HG02938 (cell line): ENCODE measurements at regions not wholly inside any gene's neighbourhood (a gene's known extent, or its start where the extent isn't known, plus 50 kb on each side); places are given as distances from the start of the nearest gene placed in this dataset.

Experiments
- ATAC-seq: cut with Tn5 transposase; IDR thresholded peaks from one replicate; pipeline ENCODE4 v1.9.1; 2021; ENCODE audit warnings: mild to moderate bottlenecking, moderate library complexity; ENCODE audit not compliant: unreplicated experiment

DNA sequence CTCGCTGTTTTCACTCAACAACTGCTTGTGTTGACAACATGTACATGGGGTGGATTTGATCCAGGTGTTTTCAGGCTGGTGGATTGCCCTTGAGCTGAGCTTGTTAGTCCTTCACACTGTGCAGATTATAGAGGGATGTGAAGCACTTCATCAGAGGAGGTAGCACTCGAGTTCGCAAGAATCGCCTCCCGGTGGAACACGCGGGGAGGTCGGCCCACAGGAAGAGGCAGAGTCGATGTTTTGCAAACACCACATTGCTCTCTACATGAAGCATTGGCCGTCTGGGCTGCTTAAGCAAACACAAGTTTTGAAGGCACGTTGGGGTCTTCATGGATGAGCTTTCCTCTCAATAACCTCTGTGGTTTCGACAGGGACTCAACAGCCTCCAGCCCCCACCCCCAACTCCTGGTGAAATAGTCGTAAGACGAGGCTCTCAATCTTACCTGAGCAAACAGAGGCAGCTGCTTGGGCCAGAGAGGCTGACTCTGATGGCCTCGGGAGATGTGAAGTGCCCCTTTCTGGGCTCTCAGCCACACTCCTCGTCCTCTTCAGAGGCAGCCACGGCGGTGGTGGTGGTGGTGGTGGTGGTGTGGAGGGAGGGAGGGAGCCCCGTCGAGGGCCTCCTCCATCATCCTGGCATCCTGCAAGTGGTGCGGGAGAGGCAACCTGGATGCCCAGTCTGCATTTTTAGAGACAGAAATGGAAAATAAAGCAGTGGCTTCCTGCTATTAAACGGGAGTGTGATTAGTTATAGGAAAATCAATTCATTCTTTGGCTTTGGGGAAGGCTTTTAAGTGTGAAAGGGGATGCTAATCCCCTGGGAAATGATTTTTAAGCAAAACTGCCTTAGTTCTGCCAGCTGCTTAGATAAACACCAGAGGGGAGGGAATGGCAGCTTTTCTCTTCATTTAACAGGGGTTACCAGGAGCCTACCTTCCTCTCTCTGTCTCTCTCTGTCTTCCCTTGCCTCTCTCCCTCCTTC lies 552.5 kb upstream of the EEF2KMT start:
- ATAC-seq = no peak

DNA sequence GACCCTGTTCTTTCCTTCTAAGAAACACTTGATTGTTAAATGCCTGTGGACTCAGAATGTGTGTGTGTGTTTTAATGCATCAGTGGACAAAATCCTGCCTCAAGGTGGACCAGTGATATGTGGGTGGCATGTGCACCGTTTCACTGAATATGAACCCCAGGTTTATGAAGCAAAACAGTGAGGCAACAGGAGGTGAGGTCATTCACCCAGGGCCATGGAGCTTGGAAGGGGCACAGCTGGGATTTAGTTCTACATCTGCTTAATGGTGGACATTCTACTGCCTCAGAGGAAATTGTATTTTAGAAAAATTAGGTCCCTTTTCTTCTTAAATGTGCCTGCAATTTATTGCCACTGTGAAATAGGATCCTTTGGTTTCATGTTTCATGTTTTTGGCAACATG lies 549.5 kb upstream of the EEF2KMT start:
- no peak for ATAC-seq

DNA sequence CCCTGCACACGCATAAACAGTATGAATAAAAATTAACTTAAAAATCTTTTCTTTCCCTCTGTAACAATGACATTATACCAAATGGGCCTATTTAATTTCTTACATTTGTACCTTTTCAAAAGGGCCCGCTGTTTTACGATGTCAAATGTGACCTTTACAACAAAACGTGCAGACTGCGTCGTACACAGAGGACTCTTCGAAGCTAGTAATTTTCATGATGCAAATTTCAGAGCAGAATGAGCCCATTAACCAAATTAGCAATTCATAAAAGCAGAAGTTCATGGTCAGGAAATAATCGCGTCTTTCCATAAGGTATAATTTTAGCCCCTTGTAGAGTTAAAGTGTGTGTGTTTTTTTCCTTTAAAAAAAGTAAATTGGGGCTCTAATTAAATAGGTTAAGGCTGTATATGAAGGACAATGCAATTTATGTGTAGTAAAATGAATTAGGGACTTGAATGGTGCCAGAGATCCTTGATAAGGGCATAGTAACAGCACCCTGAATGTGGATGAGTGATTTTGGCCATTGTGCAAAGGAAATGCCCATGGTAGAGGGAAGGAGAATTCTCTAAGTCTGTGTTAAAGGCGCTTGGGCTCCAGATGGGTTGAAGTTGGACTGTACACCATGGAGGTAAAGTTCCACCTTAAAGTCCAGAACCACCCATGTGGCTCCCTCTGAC lies 546.4 kb upstream of the EEF2KMT start:
- ATAC-seq = no peak

DNA sequence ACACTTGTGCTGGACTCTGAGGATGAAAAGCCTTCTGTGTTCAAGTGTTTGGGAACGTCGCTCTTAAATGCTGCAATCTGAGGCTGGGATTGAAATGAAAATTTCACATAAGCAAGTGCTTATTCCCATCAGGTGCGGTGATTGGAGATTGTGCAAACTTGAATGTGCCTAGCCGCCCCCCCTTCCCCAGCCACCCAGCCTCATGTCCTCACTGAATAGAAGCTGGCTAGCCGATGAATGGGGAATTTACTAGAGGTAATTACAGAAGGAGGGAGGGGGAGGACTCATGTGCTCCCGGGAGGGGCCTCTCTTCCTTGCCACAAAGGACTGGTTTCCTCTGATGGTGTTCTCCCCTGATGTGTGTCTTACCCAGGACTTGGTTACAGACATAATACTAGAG lies 544.8 kb upstream of the EEF2KMT start:
- no peak for ATAC-seq

DNA sequence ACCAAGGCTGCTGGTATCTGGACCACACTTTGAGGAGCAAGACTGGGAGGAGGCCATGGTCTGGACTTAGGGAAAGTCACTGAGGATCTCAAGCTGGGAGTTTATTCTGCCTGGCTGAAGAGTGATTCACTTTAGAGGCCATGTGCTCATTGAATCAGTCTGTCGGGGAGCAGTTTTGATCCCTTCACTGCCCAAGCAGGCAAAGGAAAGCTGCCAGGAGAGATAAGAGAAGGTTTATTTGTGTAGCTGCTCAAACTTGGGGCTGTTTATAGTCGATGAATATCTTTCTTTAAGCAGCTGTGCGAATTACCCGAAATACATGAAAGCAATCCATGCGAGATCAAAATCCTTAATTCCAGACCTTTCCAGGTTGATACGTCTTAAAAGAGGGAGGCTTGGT lies 544.4 kb upstream of the EEF2KMT start:
- ATAC-seq = no peak

DNA sequence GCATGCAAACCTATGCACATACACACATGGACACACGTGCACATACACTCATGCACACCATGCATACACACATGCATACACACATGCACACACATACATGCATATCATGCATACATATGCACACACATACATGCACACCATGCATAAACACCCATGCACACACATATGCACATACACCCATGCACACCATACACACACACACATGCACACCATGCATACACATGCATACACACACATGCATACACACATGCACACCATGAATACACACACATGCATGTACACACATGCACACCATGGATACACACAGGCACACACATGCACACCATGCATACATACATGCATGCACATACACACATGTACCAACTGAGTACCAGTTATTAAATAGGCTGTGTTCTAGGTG lies 543.3 kb upstream of the EEF2KMT start:
- no peak for ATAC-seq

DNA sequence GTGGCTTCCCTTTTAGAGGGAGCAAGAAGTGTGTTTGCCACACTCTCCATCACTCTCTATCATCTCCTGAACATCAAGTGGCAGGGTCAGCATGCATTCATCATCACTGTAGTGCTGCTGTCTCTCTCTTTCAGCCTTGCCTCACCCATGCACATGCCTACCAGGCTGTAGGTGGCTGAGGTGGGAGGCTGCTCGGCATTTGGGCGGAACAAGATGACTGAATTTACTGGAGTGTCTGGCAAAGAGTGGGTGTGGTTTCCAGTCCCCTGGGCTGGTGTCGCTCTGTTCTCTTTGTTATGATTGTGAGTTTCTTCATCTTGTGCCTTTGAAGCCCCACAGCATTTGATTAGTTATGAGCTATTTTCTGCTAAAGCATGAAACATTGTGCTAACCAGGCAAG lies 541.9 kb upstream of the EEF2KMT start:
- no peak for ATAC-seq

DNA sequence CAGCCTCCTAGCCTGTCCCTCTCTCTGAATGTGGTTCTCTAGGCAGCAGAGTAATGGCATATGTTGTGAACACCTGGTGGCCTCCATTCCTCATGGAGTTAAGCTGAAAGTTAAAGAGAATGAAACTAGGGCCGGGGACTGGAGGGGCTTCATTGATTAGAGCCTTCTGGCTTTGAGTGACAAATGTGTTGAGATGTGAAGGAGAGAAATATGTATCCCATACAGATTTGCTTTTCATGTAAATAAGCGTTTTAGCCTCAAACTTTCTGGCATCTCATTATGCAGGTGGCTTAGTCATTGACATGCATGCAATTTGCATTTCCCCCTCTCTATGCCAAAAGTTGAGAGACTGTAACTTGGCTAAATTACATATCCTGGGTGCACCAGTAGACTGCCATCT lies 537.7 kb upstream of the EEF2KMT start:
- no peak for ATAC-seq

DNA sequence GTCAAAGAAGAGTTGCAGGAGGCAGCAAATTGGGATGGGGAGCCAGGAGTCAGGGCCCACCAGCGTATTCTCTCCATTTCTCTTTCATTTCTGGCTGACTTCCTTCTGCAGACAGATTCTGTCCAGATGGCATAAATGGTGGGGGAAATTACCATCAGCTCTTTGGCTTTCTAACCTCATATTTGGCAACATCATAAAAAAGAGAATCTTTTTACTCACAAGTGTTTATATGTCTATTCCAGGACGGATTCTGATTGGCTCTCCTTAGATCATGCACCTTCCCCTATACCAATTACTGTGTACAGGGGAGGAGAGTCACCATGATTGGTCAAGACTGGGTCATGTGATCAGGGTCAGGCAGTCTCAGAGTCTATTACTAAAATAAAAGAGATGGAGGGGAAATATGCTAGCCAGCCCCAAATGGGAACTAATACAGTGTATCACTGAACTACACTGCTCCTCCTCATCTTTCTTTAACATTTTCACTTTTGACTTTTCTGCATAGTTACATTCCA lies 537.1 kb upstream of the EEF2KMT start:
- no peak for ATAC-seq

DNA sequence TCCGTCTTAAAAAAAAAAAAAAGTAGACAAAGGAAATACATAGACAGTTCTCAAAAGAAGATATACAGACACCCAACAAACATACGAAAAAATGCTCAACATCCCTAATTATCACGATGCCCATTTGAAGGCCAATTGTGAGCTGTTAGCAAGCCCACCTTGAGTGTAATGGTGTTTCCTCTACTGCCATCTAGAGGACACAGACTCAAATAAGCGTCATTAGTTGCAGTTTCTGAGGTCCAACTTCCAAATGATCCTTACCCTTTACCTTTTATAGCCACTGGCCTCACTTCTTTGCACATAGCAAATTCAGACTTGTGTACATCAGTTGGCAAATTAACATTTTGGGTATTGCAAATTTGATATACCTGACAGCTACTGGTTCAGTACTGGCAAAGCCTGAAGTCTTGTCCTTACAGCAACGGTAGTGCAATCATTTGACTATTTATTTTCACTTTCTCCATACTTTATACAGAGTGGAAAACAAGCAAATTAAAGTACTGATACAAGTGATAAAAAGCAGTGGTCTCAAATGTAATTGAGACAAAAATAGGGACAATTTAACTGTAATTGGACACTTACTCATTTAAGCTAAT lies 536.3 kb upstream of the EEF2KMT start:
- no peak for ATAC-seq

DNA sequence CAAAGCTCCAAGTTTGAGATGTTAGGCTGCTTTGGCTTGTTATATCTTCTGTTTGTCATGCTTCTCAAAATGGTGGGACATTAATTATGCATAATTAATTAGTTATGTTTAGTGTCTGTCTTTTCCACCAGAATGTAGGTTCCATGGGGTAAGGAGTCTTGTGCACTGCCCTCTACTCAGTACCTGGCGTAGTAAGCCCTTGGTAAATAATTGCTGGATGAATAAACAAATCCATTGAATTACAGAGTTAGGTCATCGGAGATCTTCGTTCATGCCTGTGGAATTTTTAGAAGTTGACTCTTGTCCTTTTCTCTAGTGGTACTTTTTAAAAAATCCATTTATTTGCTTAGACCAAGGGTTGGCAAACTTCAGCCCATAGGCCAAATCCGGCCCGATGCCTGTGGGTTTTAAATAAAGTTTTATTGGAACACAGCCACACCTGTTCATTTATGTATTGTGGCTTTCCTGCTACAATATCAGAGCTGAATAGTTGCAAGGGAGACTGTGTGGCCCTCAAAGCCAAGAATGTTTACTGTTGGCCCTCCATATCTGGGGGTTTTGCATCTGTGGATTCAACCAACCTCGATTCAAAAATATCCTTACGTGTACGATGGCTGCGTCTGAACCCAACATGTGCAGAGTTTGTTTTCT lies 524.8 kb upstream of the EEF2KMT start:
- no peak for ATAC-seq

DNA sequence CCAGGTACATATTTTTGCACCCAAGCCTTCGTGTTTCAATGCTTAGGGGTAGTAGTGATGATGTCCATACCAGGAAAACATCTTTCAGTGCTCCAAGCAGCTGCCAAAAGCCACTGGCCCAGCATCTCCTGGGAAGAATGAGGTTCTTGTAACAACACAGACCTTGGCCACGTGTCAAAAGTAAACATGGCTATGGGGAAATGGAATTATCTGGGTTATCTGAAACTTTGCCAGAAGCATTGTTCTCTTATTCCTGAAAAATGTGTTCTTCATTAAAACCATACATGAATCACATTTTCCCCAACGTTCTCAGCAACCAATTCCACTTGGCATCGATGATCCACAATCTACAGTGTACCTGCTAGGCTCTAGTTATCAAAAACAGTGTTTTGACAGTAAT lies 524.2 kb upstream of the EEF2KMT start:
- no peak for ATAC-seq

DNA sequence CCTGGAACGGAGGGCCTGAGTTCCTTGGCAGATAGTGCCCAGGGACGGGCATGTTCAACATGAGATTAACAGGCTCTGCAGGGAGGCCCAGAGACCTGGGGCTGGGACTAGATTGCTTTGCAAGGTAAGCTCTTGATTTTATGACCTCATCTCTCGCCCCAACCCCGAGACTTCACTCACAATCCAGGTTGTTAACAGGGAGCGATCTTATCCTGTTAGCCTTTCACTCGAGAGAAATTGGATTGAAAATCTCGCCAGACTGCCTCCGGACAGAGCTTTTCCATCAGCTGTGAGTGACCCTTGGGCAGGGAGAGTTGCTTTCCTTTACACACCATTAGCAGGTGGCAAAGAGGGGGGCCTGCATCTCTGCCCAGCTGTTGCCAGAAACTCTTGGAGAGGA lies 521.7 kb upstream of the EEF2KMT start:
- ATAC-seq = no peak

DNA sequence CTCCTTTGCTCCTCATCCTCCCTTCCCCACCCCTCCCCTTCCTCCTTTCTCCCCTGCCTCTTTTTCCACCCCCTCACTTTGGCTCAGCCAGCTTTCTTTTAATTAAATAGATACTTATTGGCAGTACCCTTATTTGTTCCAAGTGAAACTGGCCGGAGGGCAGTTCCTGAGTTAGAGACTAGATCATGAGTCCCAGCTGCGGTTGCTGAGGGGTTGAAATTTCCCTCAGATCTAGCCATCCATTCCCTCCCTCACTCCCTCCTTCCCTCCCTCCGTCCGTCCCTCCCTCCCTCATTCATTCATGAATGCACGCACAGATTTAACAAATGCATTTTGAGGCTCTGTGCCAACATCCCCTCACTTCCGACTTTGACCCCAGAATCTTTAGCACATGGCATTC lies 519.2 kb upstream of the EEF2KMT start:
- ATAC-seq = no peak

DNA sequence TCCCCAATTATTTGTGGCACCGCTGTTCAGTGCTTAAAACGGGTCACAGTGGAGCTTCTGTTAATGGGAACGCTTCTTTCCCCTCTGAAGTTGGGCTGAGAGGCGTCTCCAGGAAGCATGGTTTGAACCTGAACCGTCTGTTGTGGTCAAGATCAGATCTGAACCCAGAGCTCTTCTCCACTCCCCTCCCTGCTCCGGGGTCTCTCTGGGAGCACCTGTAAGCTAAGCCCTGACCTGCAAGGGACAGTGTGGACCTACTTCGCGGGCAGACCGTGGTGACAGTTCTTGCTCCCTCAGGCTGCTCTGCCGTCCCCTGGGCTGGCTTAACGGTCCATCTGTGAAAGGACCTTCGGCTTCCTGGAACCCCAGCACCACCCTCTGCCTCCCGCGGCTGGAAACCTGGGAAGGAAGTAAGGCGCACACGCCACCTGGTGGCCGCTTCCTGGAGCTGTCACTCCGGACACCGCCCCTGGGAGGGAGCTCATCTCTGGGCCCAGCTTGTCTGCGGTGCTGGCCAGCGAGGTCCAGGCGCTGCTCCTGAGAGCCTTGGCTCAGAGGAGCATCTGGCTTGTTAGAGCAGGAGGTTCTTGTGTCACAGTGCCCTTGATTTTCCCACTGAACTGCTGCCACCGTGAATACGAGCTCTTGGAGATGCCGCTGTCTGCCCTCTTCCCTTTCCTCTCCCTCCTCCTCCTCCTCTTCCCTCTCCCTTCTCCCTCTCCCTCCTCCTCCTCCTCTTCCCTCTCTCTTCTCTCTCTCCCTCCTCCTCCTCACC lies 518.5 kb upstream of the EEF2KMT start:
- ATAC-seq = no peak

DNA sequence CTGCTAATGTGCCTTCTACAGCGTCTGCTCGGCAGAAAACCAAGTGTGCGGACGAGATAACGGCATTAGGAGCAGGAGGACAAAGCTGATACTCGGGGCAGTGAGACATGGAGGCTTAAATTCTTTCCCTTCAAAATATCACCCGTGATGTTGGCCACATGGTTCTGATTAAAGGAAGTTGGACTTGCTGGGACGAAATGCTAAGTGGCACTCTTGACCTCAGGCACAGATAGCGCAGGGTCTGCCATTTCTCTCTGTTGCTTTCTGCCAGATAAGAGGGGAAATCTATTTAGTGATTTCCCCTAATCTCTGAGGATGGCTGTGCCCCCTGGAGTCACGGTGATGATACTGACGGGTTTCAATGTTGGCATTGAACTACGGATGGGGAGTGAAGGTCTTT lies 509.6 kb upstream of the EEF2KMT start:
- ATAC-seq = no peak

DNA sequence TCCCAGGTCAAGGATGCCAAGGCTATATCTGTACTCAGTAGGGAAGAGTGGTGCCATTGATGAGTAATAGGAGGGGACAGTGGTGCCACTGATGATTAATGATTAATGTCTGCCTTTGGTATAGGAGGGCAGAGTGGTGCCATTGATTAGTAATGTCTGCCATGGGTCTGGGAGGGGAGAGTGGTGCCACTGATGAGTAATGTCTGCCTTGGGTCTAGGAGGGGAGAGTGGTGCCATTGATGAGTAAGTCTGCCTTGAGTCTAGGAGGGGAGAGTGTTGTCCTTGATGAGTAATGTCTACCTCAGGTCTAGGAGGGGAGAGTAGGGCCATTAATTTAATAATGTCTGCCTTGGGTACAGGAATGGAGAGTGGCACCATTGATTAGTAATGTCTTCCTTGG lies 507.8 kb upstream of the EEF2KMT start:
- no peak for ATAC-seq

DNA sequence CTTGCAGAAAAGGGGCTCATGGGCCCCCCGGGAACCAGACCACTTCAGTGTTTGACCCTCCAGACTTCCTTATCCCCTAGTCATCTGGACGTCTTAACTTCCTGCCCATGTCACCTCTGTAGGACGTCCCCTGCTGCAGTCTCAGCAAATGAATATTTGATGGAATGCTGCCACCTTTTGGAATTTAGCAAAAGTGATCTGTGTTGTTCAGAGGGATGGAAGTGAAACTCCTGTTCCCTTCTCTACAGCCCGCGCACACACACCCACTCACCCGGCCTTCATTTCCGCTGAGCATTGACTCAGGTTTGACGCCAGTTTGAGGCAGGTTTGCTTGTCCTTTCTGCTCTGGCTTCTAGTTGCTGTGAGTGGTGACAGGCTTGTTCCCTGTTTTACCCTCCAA lies 507.2 kb upstream of the EEF2KMT start:
- ATAC-seq = no peak

DNA sequence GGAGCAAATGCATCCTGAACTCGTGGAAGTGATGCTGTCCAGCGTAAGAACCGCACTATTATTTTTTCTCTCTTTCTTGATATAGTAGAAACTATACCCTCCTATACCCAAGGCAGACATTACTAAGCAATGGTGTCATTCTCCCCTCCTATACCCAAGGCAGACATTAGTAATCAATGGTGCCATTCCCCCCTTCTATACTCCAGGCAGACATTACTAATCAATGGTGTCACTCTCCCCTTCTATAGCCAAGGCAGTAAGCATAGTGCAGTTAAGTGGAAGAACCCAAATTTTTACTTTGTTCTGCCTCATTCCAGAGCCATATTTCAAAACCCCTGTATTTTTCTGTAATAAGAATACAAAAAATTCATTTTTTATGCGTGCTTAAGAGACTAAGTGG lies 506.2 kb upstream of the EEF2KMT start:
- ATAC-seq = no peak

DNA sequence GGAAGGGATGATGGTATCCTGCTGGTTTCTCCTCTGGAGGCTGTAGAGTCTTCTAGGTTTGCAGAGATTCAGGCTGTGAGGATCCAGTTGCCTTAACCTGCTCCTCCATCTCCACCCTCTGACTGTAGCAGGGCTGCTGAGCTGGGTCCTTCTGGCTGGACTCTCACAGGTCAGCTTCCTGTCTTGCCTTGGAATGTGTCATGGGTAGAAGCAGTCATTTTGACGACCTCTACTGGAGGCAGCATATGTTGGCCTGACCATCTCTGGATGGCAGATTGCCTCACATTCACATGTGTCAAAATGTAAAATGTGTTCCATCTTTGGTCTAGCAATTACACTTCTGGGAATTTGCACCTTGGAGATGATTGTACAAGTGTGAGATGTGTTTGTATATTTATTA lies 504.4 kb upstream of the EEF2KMT start:
- no peak for ATAC-seq
